GM19452 (cell line): ENCODE measurements at regions not wholly inside any gene's neighbourhood (a gene's known extent, or its start where the extent isn't known, plus 50 kb on each side); places are given as distances from the start of the nearest gene placed in this dataset.

ENCODE experiments used
- ATAC-seq: cut with Tn5 transposase; IDR thresholded peaks from one replicate; pipeline ENCODE4 v1.9.1; 2021; ENCODE audit not compliant: unreplicated experiment

DNA sequence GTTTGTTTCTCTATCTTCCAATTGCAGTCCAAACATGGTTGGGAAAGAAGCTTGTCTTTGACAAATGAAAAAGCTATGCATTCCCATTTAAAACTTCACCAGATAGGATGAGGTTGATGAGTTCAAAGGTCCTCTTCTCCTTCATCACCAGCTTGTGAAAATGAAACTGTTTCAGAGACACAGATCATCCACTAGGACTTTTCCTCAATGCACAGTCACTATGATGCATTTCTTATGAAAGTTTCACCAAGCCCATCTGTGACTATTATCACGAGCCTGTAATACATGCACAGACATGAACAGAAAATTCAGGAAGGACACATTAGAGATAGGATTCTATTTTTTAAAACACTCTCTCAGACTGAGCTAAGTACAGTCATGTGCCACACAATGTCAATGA is 644.4 kb downstream of the PLCL1 start:
- ATAC-seq = no peak

DNA sequence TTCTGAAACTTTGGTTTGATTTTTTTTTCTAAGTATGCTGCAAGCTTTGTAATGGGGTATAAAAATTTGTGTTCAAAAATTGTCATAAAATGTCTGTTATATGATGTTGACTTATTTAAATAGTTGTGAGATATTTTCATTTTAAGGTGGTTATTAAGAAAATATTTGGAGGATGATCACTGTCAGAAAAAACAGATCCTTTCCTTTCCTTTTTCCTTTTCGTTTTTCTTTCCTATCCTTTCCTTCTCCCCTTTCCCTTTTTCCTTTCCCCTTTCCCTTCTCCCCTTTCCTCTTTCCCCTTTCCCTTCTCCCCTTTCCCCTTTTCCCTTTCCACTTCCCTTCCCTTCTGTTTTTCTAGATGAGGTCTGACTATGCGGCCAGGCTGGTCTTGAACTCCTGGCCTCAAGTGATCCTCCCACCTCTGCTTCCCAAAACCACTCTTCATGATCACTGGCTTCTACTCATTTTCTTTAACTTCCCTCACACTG is 640.5 kb downstream of the PLCL1 start:
- ATAC-seq = no peak

DNA sequence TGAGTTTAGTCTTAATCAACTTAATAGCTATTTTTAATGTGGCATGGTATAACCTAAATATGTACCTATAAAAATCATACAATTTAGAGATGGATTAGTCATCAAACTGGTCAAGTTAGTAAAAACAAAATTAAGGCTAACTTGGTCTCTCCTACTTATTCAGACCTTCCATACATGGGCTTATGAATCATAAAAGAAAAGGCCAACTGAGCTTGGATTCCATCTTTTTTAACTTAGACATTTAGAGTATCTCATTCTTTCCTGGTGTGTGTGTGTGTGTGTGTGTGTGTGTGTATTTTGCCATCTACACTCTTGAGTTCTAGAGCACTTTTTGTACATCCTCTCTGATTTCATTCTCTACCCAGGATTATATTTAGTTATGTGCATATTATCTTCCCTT is 637.5 kb downstream of the PLCL1 start:
- no peak for ATAC-seq

DNA sequence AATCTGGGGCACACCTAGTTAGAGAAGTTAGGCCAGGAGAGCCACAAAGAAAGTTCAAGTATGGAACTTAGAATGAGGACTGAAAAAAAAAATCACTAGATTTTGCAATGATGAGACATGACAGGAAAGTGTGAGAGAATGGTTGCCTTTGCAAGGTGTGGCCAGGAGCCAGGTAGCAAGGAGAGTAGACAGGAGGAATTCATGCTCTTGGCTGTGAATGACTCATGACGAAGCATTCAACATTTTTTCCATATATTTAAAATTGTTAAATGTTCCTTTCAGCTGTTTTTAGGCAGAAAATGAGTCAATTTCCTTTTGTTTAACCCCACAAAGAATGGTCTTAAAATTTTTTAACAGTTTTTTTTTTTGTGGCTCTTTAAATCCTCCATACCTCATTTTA is 636.9 kb downstream of the PLCL1 start:
- no peak for ATAC-seq

DNA sequence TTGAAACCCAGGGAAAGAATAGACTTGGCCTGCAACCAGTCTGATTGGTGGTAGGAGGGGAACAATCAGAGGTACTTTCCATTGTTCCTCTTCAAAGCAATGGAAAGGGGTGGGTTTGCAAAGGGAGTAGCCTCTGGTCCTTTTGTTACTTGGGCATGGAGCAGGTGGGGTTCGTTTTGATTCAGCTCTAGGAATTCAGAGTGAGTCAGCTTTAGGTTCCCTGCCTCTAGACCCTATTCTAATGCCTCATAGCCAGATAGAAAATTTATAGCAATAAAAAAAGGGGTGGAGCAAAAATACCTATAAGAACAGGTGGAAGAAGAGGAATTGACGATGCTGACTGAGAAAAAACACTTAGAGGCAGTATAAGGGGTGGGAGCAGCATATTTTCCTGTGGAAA is 636.4 kb downstream of the PLCL1 start:
- ATAC-seq = no peak

DNA sequence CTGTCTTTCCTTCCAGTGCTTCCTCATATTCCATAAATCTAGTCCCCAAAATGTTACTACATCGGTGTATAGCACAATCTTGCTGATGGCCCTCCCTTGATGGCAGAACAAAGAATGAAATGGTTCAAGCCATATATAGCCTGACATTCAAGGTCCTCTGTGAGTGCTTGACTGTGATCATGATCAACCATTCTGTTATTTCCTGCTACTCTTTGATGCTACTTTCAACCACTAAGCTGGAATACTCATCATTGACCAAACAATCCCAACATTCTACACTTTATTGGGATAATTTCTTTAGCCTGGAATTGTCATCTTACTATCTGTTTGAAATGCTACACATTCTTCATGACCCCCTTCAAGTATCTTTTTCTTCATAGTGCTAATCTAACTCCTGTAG is 633.9 kb downstream of the PLCL1 start:
- no peak for ATAC-seq

DNA sequence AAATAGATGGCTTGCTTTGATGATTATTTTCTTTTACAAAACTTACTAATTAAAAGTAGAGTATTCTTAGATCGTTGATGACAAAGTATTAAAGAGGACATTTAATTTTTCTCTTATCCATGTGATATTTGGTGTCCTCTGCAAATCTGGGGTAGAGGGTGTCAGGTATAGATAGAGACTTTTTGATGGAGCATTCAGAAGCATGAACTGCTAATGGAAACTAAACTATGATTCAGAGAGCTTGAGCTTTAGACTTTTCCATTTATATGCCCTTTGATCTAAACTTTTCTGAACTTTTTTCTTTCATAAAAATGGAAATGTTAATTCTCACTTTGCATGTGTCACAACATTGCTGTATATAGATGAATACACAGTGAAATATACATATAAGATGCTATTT is 619.7 kb downstream of the PLCL1 start:
- no peak for ATAC-seq

DNA sequence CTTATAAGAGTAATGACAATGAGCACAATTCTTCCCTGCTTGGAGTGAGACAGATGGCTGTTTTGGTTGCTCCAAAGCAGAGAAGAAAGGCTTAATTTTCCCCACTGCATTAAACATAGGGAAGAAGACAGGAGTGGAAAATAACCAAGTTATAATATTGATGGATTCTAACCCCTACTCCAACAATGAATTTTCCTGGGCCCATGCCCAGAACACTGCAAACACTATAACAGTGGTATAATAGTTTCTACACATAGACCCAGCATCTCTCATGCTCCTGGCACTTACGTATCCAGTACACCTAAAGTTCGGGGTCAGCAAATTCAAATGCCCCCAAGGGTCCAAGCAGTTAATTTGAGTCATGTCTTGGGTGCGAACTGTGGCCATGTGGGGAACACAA is 613.4 kb downstream of the PLCL1 start:
- no peak for ATAC-seq

DNA sequence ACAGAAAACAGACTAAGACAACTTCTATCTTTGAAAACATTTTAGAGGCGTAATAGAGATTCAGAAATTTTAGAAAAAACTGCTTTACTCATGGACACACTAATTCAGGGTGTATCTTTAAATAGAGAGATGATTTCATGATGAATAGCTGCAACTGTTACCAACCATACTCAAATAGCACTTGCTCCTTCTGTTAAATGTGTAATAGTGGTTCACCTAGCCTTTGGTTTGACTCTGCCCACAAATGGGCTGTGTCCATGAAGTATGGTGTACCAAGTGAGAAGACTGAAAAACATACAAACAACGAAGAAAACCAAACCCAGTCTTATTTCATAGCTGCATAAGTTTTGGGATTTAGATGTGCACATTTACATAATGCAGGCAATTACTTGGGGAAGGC is 610.6 kb downstream of the PLCL1 start:
- no peak for ATAC-seq

DNA sequence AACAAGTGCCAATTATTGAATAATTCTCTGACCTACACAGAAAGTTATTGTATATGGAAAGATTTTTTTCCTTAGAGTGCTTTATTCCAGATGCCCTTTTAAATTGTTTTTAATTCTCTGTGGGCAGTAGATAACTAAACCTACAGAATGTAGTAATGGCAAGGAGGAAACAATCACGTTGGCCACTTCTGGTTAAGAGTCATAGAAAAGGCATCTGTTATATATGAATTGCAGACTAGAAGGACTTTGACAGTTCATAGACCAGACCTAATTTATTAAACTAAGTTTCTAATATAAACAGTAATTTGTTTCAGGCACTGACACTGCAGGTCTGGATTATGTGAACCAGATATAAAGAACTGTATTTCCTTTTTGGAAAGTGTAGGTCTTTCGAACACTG is 607.5 kb downstream of the PLCL1 start:
- no peak for ATAC-seq

DNA sequence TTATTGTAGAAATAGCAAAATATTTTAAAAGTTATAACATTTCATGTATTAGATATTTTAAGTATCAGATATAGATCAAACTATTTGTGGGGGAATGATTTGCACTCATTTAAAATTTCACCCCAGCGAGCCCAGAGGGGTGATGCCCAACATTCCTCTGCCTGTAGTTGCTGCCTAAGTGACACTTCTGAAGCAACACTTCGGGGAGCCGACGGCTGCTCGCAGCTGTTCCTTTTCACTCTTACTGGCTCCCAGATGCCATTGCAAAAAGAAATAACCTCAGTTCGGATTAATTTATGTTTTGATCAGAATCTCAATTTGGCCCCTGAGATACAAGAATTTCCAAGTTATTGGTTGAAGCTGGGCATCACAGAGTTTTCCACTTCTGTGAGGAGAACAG is 603.8 kb downstream of the PLCL1 start:
- no peak for ATAC-seq

DNA sequence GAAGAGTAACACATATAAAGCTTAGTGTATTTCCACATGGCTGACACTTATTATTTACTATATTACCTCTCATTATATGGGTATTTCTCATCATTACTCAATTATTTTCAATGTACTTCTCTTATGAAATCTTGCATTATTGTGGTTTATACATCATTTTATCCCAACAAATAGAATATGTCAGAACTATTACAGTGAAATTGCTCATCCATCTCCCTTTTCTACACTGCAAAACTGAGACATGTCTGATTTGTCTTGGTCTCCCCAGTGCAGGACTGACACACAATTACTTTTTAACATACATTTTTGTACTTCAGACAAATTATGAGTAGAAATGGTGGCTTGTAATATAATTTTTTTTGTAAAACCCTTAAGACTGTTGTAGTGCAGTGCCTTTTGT is 600.9 kb downstream of the PLCL1 start:
- ATAC-seq = no peak

DNA sequence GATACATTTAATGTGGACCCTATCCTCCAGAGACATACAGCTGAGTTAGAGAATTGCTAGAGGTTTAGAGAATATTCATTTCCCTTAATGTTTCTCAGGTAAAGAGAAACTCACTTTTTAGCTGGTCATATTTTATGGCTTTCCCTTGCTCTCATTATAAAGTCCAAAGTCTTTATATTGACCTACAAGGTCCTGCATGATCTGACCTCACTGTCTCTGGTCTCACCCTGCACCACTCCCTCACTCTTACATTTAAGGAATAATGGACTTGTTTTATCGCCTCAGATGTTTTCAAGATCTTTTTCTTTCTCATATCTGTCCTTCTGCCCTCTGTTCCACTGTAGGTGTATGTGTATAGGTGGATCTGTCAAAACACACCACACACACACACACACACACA is 597.3 kb downstream of the PLCL1 start:
- no peak for ATAC-seq

DNA sequence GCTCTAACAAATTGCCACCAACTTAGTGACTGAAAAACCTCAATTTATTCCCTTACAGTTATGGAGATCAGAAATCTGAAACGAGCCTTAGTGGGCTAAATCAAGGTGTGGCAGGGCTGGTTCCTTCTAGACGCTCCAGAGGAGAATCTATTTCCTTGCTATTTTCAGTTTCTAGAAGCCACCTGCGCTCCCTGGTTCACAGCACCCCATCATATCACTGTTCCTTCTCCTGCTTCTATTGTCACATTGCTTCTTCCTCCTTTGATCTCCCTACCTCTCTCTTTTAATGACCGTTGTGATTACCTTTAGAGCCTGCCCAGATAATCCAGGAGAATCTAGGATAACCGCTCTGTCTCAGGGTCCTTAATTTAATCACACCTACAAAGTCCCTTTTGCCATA is 596.6 kb downstream of the PLCL1 start:
- no peak for ATAC-seq

DNA sequence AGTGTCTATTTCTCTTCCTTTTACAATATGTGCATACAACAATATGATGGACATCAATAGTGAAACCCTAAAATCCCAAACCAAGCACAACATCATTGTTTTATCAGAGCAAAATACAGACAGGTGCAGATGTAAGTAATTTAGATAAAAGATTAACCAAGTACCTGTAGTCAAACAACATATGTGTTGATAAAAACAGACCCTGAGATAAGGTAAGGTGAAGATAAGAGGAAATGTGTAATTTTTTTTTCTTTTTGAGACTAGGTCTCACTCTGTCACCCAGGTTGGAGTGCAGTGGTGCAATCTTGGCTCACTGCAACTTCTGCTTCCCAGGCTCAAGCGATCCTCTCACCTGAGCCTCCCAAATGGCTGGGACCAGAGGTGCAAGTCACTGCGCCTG is 589.8 kb downstream of the PLCL1 start:
- no peak for ATAC-seq

DNA sequence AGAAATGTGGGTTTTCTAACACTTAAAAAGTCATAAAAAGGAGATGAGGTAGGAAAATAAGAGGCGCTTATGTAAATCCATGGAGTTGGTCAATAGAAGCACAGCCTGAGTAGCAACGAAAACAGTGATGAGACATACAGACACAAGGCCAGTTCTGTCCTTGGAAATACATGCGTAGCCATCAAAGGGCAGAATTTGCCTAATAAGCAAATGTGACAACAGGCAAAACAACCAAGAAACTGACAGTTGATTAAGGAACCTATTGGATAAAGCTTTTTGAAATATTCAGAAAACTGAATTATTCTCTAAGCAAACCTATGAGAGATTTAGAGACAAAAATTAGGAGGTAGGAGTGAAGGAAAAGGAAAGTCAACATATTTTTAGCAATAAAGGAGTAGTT is 586.3 kb downstream of the PLCL1 start:
- ATAC-seq = no peak

DNA sequence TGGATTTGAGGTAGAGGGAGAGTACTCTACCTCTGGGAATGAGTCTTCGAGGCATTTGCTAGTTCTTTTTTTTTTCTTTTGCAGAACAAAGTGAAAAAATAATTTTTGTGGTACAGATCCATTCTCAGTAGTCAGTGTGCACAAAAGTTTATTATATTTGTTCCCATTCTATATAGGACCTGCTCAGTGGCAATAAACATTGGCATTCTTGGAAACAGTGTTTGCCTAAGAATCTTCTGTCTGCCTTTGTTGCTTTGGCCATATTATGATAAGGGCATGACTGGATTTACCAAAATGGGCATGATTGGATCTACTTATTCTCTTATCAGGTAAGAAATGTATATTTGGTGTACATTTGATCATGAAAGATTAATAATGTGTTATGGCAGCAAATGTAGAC is 583.3 kb downstream of the PLCL1 start:
- ATAC-seq = no peak

DNA sequence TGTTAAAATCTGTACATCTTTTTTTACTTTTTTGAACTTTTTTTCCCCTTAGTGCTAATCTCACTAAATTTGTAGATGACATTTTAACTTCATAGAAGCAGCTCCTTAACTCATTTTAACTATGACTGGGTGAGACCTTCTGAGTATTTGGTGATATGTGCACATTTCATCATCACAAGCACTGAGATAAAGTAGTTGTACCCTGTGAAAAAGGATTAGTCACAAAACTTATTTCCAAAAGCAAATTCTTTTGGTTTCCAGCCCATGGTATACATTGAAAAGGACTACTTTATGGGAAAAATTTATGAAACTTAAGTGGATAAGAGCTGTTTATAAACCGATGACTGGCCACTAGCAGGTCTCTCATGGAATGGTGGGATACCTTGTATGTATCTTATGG is 581.5 kb downstream of the PLCL1 start:
- no peak for ATAC-seq

DNA sequence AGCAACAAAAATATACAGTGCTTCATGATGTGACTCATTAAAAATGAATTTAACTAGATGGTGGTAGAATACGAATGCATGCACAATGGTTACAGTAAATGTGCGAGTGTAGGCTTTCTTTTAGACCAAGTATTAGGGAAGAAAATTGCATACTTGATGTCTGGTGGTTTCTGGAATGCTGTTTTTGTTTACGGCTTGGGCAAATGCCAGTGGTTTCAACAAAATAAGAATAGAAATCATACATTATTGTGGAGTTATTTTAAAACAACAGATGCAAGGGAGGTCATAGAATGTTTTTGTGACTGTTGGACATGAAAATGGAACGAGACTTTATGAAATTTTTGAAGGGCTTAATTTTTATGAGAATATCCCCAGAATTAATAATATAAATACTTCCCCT is 580.9 kb downstream of the PLCL1 start:
- no peak for ATAC-seq

DNA sequence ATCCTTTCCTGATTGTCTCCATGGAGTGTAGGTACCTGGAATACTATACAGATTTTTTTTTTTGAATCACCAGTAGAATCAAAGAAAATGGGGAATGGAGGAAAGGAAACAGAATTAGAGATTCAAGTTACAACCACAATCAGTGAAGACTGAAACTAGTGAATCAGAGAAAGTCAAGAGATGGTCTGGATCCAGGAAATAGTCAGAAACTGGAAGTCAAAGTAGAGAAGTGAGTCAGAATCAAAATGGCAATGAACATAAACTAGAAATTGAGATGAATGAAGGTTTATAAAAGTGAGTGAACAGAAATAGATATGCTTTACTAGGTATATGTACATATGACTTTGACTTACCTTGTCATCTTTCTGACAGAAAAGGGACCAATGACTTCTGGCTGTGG is 579.0 kb downstream of the PLCL1 start:
- ATAC-seq = no peak

DNA sequence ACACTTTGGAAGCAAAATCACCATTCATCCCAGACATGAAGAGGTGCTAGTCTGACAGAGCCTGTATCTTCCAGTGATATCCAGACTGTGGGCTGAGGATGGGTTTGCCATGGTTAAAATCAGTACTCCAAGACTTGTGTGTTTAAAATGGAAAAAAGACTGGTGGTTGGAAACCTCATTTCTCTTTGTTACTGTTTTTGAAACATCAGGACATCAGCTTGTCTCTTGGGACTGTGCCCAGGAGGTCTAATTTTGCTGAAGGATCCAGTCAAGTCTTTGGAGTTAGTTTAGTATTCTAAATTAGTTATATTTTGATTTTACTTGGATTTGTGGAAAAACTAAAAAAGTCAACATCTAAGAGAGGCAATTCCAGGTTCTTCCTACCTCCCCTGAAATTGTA is 578.4 kb downstream of the PLCL1 start:
- no peak for ATAC-seq

DNA sequence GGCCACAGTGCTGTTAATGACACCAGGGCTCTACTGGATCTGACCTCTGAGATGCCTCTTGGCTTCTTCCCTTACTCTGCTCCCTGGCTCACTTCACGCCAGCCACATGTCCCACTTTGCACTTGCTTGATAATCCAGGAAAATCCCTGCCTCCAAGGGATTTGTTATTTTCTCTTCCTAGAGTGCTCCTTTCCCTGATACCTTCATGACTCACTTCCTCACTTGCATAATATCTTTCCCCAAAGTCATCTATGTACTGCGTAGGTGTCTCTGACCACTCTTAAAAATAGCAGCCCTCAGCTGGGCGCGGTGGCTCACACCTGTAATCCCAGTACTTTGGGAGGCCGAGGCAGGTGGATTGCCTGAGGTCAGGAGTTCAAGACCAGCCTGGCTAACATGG is 572.3 kb downstream of the PLCL1 start:
- no peak for ATAC-seq

DNA sequence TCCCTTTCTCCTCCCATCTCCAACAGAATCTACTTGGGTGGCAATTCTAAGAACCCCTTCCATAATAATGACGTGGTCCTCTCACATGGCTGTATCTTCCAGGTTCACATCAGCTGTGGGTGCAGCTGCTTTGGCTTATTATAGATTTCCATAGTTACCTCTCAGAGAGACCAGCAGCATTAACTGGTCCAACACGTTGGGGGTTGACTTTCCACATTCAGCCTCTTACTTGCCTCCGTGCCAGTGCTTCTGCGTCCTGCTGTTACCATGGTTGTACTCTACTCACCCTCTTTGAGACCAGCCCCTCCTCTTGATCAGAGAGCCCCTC is 570.7 kb downstream of the PLCL1 start:
- ATAC-seq = no peak

DNA sequence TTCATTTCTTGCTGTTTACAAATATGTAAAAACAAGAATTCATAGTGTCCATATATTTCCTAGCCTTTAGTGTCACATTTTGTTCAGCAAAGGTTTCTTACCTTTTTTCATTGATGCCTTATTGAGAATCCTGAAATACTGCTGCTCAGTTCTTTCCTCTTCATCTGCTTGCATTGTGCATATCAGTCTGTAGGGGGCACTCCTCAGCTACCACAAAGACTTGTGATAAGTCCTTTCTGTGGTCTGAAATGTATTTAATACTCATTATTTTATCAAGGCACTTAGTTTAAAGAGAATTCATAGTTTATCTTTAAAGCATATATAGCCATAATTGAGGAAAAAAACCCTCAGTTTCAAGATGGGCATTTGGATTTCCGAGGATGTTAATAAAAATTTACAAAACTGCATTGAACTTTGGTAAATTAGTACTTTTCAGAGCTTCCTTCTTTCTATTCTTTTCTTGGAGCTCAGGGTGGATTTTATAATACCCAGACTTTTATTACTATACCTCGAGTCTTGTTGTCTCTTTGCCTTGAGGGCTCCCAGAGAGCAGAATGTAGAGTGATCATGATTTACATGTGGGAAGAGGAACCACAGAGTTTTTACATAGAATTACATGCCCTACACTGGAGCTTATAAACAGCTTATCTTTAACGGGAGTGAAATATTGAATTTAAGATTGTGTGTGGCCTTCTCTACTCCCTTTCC is 570.1 kb downstream of the PLCL1 start:
- no peak for ATAC-seq
